Adipocyte (in vitro differentiated cells): ENCODE measurements at regions not wholly inside any gene's neighbourhood (a gene's known extent, or its start where the extent isn't known, plus 50 kb on each side); places are given as distances from the start of the nearest gene placed in this dataset.

Experiments used
- DNase-seq: peaks from one replicate; pipeline ENCODE4 v3.0.0-alpha.2; 2015; ENCODE audit warnings: low read depth
- H3K27me3 ChIP-seq: replicated peaks from 2 replicates; pipeline ENCODE4 v1.7.0; 2013; ENCODE audit warnings: mild to moderate bottlenecking, low read length, moderate library complexity; ENCODE audit not compliant: control insufficient read depth, insufficient read depth
- H3K36me3 ChIP-seq: 2 replicates; pipeline ENCODE4 v1.7.0; 2013; ENCODE audit warnings: low read length, mild to moderate bottlenecking, moderate library complexity; ENCODE audit not compliant: control insufficient read depth, insufficient read depth, severe bottlenecking
- H3K4me1 ChIP-seq: 2 replicates; pipeline ENCODE4 v1.7.0; 2013; ENCODE audit warnings: mild to moderate bottlenecking, low read length, moderate library complexity; ENCODE audit not compliant: control insufficient read depth, insufficient read depth
- H3K4me3 ChIP-seq: 2 replicates; pipeline ENCODE4 v1.7.0; 2013; ENCODE audit warnings: mild to moderate bottlenecking, low read length, moderate library complexity
- H3K9ac ChIP-seq: 2 replicates; pipeline ENCODE4 v1.7.0; 2013; ENCODE audit warnings: mild to moderate bottlenecking, low read length, moderate library complexity
- H3K9me3 ChIP-seq: 2 replicates; pipeline ENCODE4 v1.7.0; 2013; ENCODE audit warnings: mild to moderate bottlenecking, low read length, moderate library complexity; ENCODE audit not compliant: control insufficient read depth

- H3K27me3 ChIP-seq, result no peaks in the 10 kb centered on the region
- H3K9me3 ChIP-seq, result no peaks in the 10 kb centered on the region
These were observed 157.8 kb upstream of the TRPC6 start for GRCh38 chr11:101741479-101742175.

GRCh38 chr11:101741061-101741460, 157.3 kb upstream of the TRPC6 start:
- peaks cover 7% of the 10 kb centered on the region for H3K4me1 ChIP-seq
- DNase-seq, result no peak
- H3K9ac ChIP-seq, result no peak overlapping the region
- no peaks in the 10 kb centered on the region for H3K9me3 ChIP-seq
- H3K36me3 ChIP-seq, result no peaks in the 10 kb centered on the region
- no peak overlapping the region for H3K4me3 ChIP-seq
- H3K27me3 ChIP-seq, result no peaks in the 10 kb centered on the region

More at GRCh38 chr11:101741479-101742175, 157.8 kb upstream of the TRPC6 start:
- Histone ChIP-seq H3K4me1 (peaks cover 9% of the 10 kb centered on the region), H3K4me3 (no peak overlapping the region), H3K36me3 (no peaks in the 10 kb centered on the region), H3K9ac (no peak overlapping the region)
- DNase-seq, result no peak

- Histone ChIP-seq H3K36me3 (no peaks in the 10 kb centered on the region), H3K27me3 (no peaks in the 10 kb centered on the region), H3K9me3 (no peaks in the 10 kb centered on the region), H3K4me3 (no peak overlapping the region), H3K9ac (no peak overlapping the region), H3K4me1 (no peaks in the 10 kb centered on the region)
- peak; percentile 28 for DNase-seq
These were observed 154.6 kb upstream of the TRPC6 start for GRCh38 chr11:101738452-101738851.

GRCh38 chr11:101729406-101730078, 145.7 kb upstream of the TRPC6 start:
- no peaks in the 10 kb centered on the region for H3K36me3 ChIP-seq
- no peak for DNase-seq
- no peaks in the 10 kb centered on the region for H3K27me3 ChIP-seq
- H3K4me1 ChIP-seq, result peaks cover 17% of the 10 kb centered on the region
- no peak overlapping the region for H3K9ac ChIP-seq
- H3K9me3 ChIP-seq, result no peaks in the 10 kb centered on the region
- H3K4me3 ChIP-seq, result no peak overlapping the region

- Histone ChIP-seq H3K9ac (peak overlapping the region; percentile 5), H3K9me3 (no peaks in the 10 kb centered on the region), H3K4me1 (peaks cover 17% of the 10 kb centered on the region), H3K4me3 (no peak overlapping the region), H3K36me3 (no peaks in the 10 kb centered on the region), H3K27me3 (no peaks in the 10 kb centered on the region)
- DNase-seq, result no peak
These were observed 143.6 kb upstream of the TRPC6 start for GRCh38 chr11:101727451-101727850.

GRCh38 chr11:101726988-101727387, 143.2 kb upstream of the TRPC6 start:
- Histone ChIP-seq H3K4me1 (peaks cover 17% of the 10 kb centered on the region), H3K36me3 (no peaks in the 10 kb centered on the region), H3K4me3 (no peak overlapping the region), H3K9ac (no peak overlapping the region), H3K9me3 (no peaks in the 10 kb centered on the region), H3K27me3 (no peaks in the 10 kb centered on the region)
- DNase-seq, result no peak

- Histone ChIP-seq H3K36me3 (no peaks in the 10 kb centered on the region), H3K27me3 (no peaks in the 10 kb centered on the region), H3K9ac (no peak overlapping the region), H3K9me3 (no peaks in the 10 kb centered on the region), H3K4me1 (peaks cover 10% of the 10 kb centered on the region), H3K4me3 (no peak overlapping the region)
- no peak for DNase-seq
These were observed 139.6 kb upstream of the TRPC6 start for GRCh38 chr11:101723371-101723770.

GRCh38 chr11:101721270-101721669, 137.5 kb upstream of the TRPC6 start:
- Histone ChIP-seq H3K4me3 (no peak overlapping the region), H3K9me3 (no peaks in the 10 kb centered on the region), H3K27me3 (no peaks in the 10 kb centered on the region), H3K36me3 (no peaks in the 10 kb centered on the region), H3K4me1 (no peaks in the 10 kb centered on the region), H3K9ac (no peak overlapping the region)
- no peak for DNase-seq

GRCh38 chr11:101718402-101718801, 134.6 kb upstream of the TRPC6 start:
- H3K27me3 ChIP-seq, result no peaks in the 10 kb centered on the region
- no peak overlapping the region for H3K9ac ChIP-seq
- no peaks in the 10 kb centered on the region for H3K9me3 ChIP-seq
- H3K4me3 ChIP-seq, result no peak overlapping the region
- no peaks in the 10 kb centered on the region for H3K36me3 ChIP-seq
- no peaks in the 10 kb centered on the region for H3K4me1 ChIP-seq
- peak; percentile 42 for DNase-seq

- Histone ChIP-seq H3K9me3 (no peaks in the 10 kb centered on the region), H3K27me3 (no peaks in the 10 kb centered on the region), H3K36me3 (no peaks in the 10 kb centered on the region), H3K4me1 (no peaks in the 10 kb centered on the region), H3K4me3 (no peak overlapping the region), H3K9ac (no peak overlapping the region)
- DNase-seq, result no peak
These were observed 133.8 kb upstream of the TRPC6 start for GRCh38 chr11:101717619-101718018.

GRCh38 chr11:101715281-101715680, 131.5 kb upstream of the TRPC6 start:
- no peak overlapping the region for H3K9ac ChIP-seq
- H3K4me3 ChIP-seq, result no peak overlapping the region
- H3K4me1 ChIP-seq, result no peaks in the 10 kb centered on the region
- H3K27me3 ChIP-seq, result no peaks in the 10 kb centered on the region
- H3K36me3 ChIP-seq, result no peaks in the 10 kb centered on the region
- peaks cover 2% of the 10 kb centered on the region for H3K9me3 ChIP-seq
- no peak for DNase-seq
